ENCODE measurements at regions not wholly inside any gene's neighbourhood (a gene's known extent, or its start where the extent isn't known, plus 50 kb on each side); places are given as distances from the start of the nearest gene placed in this dataset.

GRCh38 chr3:102827386-102827785 is 392.6 kb downstream of the ZPLD1 start:
- no peak for ATAC-seq
- in situ Hi-C loops (cut with HindIII; ENCODE audit: low pct_unique_long_range_greater_than_20kb, low sequenced_read_pairs), result no loop called here
- POLR2A ChIA-PET, result no interaction called here

GRCh38 chr3:102830415-102830814 is 395.6 kb downstream of the ZPLD1 start:
- intact Hi-C loops (cut with micrococcal nuclease; ENCODE audit: unreplicated experiment), result no loop called here
- POLR2A ChIA-PET, result no interaction called here
- no peaks in the 10 kb centered on the region for H3K4me1 ChIP-seq (ENCODE audit: control insufficient read depth, insufficient read depth, low read length)
- DNase-seq (ENCODE audit: low read depth, low spot score) (no peak), ATAC-seq (no peak)
- no TSS peak for BruUV-seq (replicated peaks)
- no peaks in the 10 kb centered on the region for H3K36me3 ChIP-seq (ENCODE audit: control insufficient read depth, insufficient read depth, low read length)
- H3K9me3 ChIP-seq (ENCODE audit: control insufficient read depth, insufficient read depth, low read depth, low read length), result no peaks in the 10 kb centered on the region
- H3K27me3 ChIP-seq (ENCODE audit: control insufficient read depth, insufficient read depth, low read length), result no peaks in the 10 kb centered on the region
- no peak overlapping the region for H3K4me3 ChIP-seq (ENCODE audit: low read depth in 2 of 2, low read length in 2 of 2)
- CTCF ChIA-PET, result no interaction called here
- no peak for TF ChIP-seq REST (IDR thresholded peaks at IDR 0.05; ENCODE audit: insufficient read depth in 1 of 2, low read depth in 2 of 2, low read length in 1 of 2)
- TF ChIP-seq CTCF (IDR thresholded peaks at IDR 0.05), result no peak
- no peak for TF ChIP-seq TCF7L2 (IDR thresholded peaks at IDR 0.05; ENCODE audit: low read depth, low read length)
- TF ChIP-seq SIN3A (IDR thresholded peaks at IDR 0.05; ENCODE audit: borderline replicate concordance, insufficient read depth, low read depth, low read length), result no peak
- no peak for TF ChIP-seq POLR2AphosphoS5 (IDR thresholded peaks at IDR 0.05; ENCODE audit: low read depth, low read length)
- in situ Hi-C loops (cut with HindIII; ENCODE audit: low pct_unique_long_range_greater_than_20kb, low sequenced_read_pairs), result no loop called here
- H3K27ac ChIP-seq (ENCODE audit: low read length), result no peak overlapping the region

More at GRCh38 chr3:102827386-102827785, 392.6 kb downstream of the ZPLD1 start:
- no peak for DNase-seq (ENCODE audit: low read depth, low spot score)
- Histone ChIP-seq H3K27me3 (ENCODE audit: control insufficient read depth, insufficient read depth, low read length) (no peaks in the 10 kb centered on the region), H3K4me1 (ENCODE audit: control insufficient read depth, insufficient read depth, low read length) (no peaks in the 10 kb centered on the region), H3K4me3 (ENCODE audit: low read depth in 2 of 2, low read length in 2 of 2) (no peak overlapping the region), H3K36me3 (ENCODE audit: control insufficient read depth, insufficient read depth, low read length) (no peaks in the 10 kb centered on the region), H3K27ac (ENCODE audit: low read length) (no peak overlapping the region), H3K9me3 (ENCODE audit: control insufficient read depth, insufficient read depth, low read depth, low read length) (no peaks in the 10 kb centered on the region)
- intact Hi-C loops (cut with micrococcal nuclease; ENCODE audit: unreplicated experiment), result no loop called here
- no peak for TF ChIP-seq SIN3A (IDR thresholded peaks at IDR 0.05; ENCODE audit: borderline replicate concordance, insufficient read depth, low read depth, low read length)
- TF ChIP-seq TCF7L2 (IDR thresholded peaks at IDR 0.05; ENCODE audit: low read depth, low read length), result no peak
- TF ChIP-seq REST (IDR thresholded peaks at IDR 0.05; ENCODE audit: insufficient read depth in 1 of 2, low read depth in 2 of 2, low read length in 1 of 2), result no peak
- no peak for TF ChIP-seq CTCF (IDR thresholded peaks at IDR 0.05)
- TF ChIP-seq POLR2AphosphoS5 (IDR thresholded peaks at IDR 0.05; ENCODE audit: low read depth, low read length), result no peak
- no TSS peak for BruUV-seq (replicated peaks)
- CTCF ChIA-PET, result no interaction called here
